ENCODE measurements at regions not wholly inside any gene's neighbourhood (a gene's known extent, or its start where the extent isn't known, plus 50 kb on each side); places are given as distances from the start of the nearest gene placed in this dataset.

DNA sequence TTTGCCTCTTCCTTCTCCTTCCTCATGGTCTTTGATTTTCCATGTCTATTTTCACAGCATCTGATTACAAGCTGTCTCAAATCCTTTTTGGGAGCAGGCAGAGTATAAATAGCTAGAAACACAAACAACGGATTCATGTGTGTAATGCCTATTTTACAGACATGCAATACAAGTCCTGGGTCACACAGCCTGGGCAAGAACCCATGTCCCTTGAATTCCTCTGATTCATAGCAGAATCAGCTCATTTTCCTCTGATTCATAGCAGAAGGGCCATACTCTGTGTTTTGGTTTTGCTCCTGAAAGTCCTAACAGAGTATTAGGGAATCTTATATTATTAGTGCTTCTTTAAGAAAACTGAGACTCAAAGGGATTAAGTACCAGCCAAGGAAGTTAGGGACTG is 71.3 kb downstream of the IRX5 start:
- H3K27me3 ChIP-seq (ENCODE audit: control insufficient read depth, insufficient read depth, low read length): no peaks in the 10 kb centered on the region
- H3K27ac ChIP-seq (ENCODE audit: low read depth, low read length): no peak overlapping the region
- TF ChIP-seq, protein P1, sequence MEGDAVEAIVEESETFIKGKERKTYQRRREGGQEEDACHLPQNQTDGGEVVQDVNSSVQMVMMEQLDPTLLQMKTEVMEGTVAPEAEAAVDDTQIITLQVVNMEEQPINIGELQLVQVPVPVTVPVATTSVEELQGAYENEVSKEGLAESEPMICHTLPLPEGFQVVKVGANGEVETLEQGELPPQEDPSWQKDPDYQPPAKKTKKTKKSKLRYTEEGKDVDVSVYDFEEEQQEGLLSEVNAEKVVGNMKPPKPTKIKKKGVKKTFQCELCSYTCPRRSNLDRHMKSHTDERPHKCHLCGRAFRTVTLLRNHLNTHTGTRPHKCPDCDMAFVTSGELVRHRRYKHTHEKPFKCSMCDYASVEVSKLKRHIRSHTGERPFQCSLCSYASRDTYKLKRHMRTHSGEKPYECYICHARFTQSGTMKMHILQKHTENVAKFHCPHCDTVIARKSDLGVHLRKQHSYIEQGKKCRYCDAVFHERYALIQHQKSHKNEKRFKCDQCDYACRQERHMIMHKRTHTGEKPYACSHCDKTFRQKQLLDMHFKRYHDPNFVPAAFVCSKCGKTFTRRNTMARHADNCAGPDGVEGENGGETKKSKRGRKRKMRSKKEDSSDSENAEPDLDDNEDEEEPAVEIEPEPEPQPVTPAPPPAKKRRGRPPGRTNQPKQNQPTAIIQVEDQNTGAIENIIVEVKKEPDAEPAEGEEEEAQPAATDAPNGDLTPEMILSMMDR (IDR thresholded peaks at IDR 0.05; ENCODE audit: low read depth, low read length): no peak
- no peak overlapping the region for H3K4me3 ChIP-seq (ENCODE audit: low read depth, low read length)
- ChIA-PET POLR2A (no interaction called here), CTCF (interaction anchor here (0.6 kb wide), 1 partner anchor 39 kb away, joined by 4 read pairs; no protein-coding TSS in a partner anchor)
- no peaks in the 10 kb centered on the region for H3K9me3 ChIP-seq (ENCODE audit: control insufficient read depth, insufficient read depth, low read length)
- DNase-seq (ENCODE audit: low read depth, low spot score): no peak

DNA sequence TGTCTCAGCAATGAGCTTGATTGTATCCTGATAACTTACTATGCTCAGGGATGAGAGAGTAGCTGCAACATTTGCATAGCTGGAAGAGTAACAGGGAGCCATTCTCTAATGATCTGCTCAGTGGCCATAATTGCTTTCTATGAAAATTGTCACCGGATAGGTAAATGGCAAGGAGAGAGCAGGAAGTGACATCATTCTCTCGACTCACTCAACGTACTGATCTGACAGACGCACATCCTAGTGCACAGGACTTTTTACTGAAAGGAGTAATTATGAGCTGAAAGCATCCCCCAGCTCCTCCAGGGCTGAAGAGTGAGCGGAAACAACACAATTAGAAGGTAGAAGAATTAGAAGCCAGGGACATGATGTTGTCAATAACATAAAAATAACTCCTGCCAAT is 71.8 kb downstream of the IRX5 start:
- ChIA-PET POLR2A (no interaction called here), CTCF (interaction anchor here (0.6 kb wide), 1 partner anchor 38 kb away, joined by 4 read pairs; no protein-coding TSS in a partner anchor)
- no peak for DNase-seq (ENCODE audit: low read depth, low spot score)
- Histone ChIP-seq H3K4me3 (ENCODE audit: low read depth, low read length) (no peak overlapping the region), H3K27ac (ENCODE audit: low read depth, low read length) (no peak overlapping the region), H3K9me3 (ENCODE audit: control insufficient read depth, insufficient read depth, low read length) (no peaks in the 10 kb centered on the region), H3K27me3 (ENCODE audit: control insufficient read depth, insufficient read depth, low read length) (no peaks in the 10 kb centered on the region)
- TF ChIP-seq, protein P1 (IDR thresholded peaks at IDR 0.05; ENCODE audit: low read depth, low read length): no peak

DNA sequence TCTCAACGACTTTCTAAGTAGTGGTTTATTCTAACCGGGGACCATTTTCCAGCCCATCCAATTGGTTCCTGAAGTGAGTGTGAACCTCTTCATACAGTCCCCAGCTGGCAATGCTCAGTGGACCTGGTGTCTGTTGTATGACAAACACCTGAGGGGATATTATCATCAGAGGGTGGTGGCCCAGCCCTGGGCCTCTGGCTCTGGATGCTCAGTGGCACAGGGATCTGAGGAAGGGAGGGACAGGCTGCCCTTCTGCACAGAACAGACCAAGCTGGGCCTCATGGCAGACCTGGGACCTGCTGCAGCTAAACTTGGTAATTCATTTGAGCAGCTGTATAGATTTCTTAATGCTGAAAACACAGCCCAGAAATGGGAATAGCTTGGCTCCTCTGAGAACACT is 72.6 kb downstream of the IRX5 start:
- Histone ChIP-seq H3K27ac (ENCODE audit: low read depth, low read length) (no peak overlapping the region), H3K9me3 (ENCODE audit: control insufficient read depth, insufficient read depth, low read length) (no peaks in the 10 kb centered on the region), H3K27me3 (ENCODE audit: control insufficient read depth, insufficient read depth, low read length) (no peaks in the 10 kb centered on the region), H3K4me3 (ENCODE audit: low read depth, low read length) (no peak overlapping the region)
- POLR2A ChIA-PET: no interaction called here
- CTCF ChIA-PET: no interaction called here
- DNase-seq (ENCODE audit: low read depth, low spot score): no peak
- TF ChIP-seq, protein P1 (IDR thresholded peaks at IDR 0.05; ENCODE audit: low read depth, low read length): no peak

DNA sequence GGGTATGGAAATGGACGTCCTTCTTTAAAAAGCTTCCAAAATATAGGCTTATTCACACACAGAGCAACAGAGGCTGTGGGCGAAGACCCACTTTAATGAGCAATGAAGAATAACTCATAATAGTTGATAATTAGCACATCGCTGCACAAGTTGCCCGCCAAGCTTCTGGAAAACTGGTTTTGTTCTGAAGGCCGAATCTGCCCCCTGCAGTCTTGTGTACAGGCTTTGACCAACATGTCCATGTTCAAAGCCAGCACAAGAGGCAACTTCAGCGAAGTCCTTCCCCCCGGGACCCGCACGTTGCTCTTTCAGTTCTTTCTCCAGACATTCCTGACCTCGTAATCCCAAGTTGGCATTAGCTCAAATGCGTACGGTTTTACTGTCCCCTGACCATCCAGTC is 73.3 kb downstream of the IRX5 start:
- H3K9me3 ChIP-seq (ENCODE audit: control insufficient read depth, insufficient read depth, low read length): peaks cover 3% of the 10 kb centered on the region; the same call in 1 of the 2 replicates
- H3K4me3 ChIP-seq (ENCODE audit: low read depth, low read length): no peak overlapping the region
- no peak overlapping the region for H3K27ac ChIP-seq (ENCODE audit: low read depth, low read length)
- TF ChIP-seq, protein P1 (IDR thresholded peaks at IDR 0.05; ENCODE audit: low read depth, low read length): no peak
- H3K27me3 ChIP-seq (ENCODE audit: control insufficient read depth, insufficient read depth, low read length): no peaks in the 10 kb centered on the region
- DNase-seq (ENCODE audit: low read depth, low spot score): no peak
- ChIA-PET POLR2A (no interaction called here), CTCF (no interaction called here)

DNA sequence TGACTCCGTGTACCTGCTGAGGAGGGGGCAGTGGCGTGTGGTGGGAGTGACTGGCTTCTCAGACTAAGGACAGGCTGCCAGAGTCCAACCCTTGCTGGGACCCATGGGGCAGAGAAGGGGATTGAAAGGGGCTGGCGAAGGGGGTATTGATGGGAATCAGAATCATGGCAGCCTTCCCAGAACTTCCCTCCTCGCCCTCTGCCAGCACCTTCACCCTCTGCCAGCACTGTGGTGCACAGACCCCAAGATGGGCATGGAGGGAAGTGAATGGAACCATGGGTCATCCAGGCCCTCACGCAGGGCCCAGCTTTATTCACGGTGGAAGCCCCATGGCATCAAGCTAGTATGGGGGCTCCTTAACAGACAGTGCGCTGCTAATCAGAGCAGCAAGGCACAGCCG is 76.8 kb downstream of the IRX5 start:
- H3K27me3 ChIP-seq (ENCODE audit: control insufficient read depth, insufficient read depth, low read length): no peaks in the 10 kb centered on the region
- POLR2A ChIA-PET: no interaction called here
- CTCF ChIA-PET: no interaction called here
- DNase-seq (ENCODE audit: low read depth, low spot score): no peak
- H3K9me3 ChIP-seq (ENCODE audit: control insufficient read depth, insufficient read depth, low read length): peaks cover 13% of the 10 kb centered on the region; the same call in 1 of the 2 replicates
- H3K4me3 ChIP-seq (ENCODE audit: low read depth, low read length): no peak overlapping the region
- TF ChIP-seq, protein P1 (IDR thresholded peaks at IDR 0.05; ENCODE audit: low read depth, low read length): no peak
- no peak overlapping the region for H3K27ac ChIP-seq (ENCODE audit: low read depth, low read length)
